GM12891 (cell line): ENCODE measurements at regions not wholly inside any gene's neighbourhood (a gene's known extent, or its start where the extent isn't known, plus 50 kb on each side); places are given as distances from the start of the nearest gene placed in this dataset.

Experiments used
- POLR2A ChIP-seq: IDR thresholded peaks from 2 replicates; pipeline ENCODE4 v1.6.1; 2011; ENCODE audit warnings: low read depth, low read length, control low read depth
- POLR2AphosphoS5 ChIP-seq: IDR thresholded peaks from 2 replicates; pipeline ENCODE4 v1.6.1; 2011; ENCODE audit warnings: low read depth, low read length, control low read depth
- POU2F2 ChIP-seq: IDR thresholded peaks from 2 replicates; pipeline ENCODE4 v1.6.1; 2011; ENCODE audit warnings: low read depth, mild to moderate bottlenecking, control low read depth, low read length, moderate library complexity
- SPI1 ChIP-seq: IDR thresholded peaks from 2 replicates; pipeline ENCODE4 v1.6.1; 2011; ENCODE audit warnings: low read depth, low read length, control low read depth
- TAF1 ChIP-seq: IDR thresholded peaks from 2 replicates; pipeline ENCODE4 v1.6.1; 2011; ENCODE audit warnings: low read depth, low read length, control low read depth

DNA sequence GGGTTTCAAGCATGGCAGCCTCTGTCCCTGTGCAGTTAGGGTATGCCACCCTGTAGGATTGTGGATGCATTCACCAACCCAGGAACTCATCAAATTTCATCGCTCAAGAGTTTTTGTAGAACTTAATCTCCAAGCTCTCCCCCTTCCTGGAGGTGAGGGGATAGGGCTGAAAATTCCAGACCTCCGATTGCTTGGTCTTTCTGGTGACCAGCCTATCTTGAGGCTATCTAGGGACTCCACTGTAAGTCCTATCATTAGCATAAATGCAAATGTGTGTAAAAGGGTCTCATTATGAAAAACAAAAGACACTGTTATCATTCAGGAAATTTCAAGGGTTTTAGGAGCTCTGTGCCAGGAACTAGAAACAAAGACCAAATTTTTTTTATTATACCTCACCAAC lies 244.0 kb downstream of the DUSP6 start:
- TF ChIP-seq POLR2AphosphoS5: no peak
- no peak for TF ChIP-seq POLR2A
- TF ChIP-seq TAF1: no peak
- TF ChIP-seq SPI1: no peak
- TF ChIP-seq POU2F2: no peak
